GM23338 (cell line): ENCODE measurements at regions not wholly inside any gene's neighbourhood (a gene's known extent, or its start where the extent isn't known, plus 50 kb on each side); places are given as distances from the start of the nearest gene placed in this dataset.

Experiments
- ATAC-seq: fragments of 200-7000 bp; cut with Tn5 transposase; 3 replicates; pipeline ENCODE4 v1.9.1; 2020
- DNase-seq: peaks from one replicate; pipeline ENCODE4 v3.0.0-alpha.2; 2015; ENCODE audit warnings: low spot score
- H2AFZ ChIP-seq: fragments of 200-600 bp; sonication (generic); 2 replicates; pipeline ENCODE4 v1.8.0; 2016; ENCODE audit warnings: antibody characterized with exemption, mild to moderate bottlenecking, moderate library complexity
- H3F3A ChIP-seq: fragments of 200-600 bp; sonication (generic); replicated peaks from 2 replicates; pipeline ENCODE4 v1.8.0; 2017; ENCODE audit warnings: antibody characterized with exemption, mixed run types, low read depth
- H3K27ac ChIP-seq: fragments of 200-600 bp; sonication (generic); 2 replicates; pipeline ENCODE4 v1.6.1; 2016; ENCODE audit warnings: low read depth
- H3K27me3 ChIP-seq: fragments of 200-600 bp; sonication (generic); 2 replicates; pipeline ENCODE4 v1.8.0; 2016; ENCODE audit warnings: mild to moderate bottlenecking, mixed run types, moderate library complexity; ENCODE audit not compliant: insufficient read depth
- H3K36me3 ChIP-seq: fragments of 200-600 bp; sonication (generic); 2 replicates; pipeline ENCODE4 v1.8.0; 2016; ENCODE audit warnings: mild to moderate bottlenecking; ENCODE audit not compliant: insufficient read depth
- H3K4me1 ChIP-seq: fragments of 200-600 bp; sonication (generic); 2 replicates; pipeline ENCODE4 v1.8.0; 2016; ENCODE audit warnings: mild to moderate bottlenecking, moderate library complexity; ENCODE audit not compliant: insufficient read depth
- H3K4me2 ChIP-seq: fragments of 200-600 bp; sonication (generic); 2 replicates; pipeline ENCODE4 v1.7.1; 2017; ENCODE audit warnings: mixed run types
- H3K4me3 ChIP-seq: fragments of 200-600 bp; sonication (generic); 2 replicates; pipeline ENCODE4 v1.6.1; 2016; ENCODE audit warnings: mixed run types
- H3K79me2 ChIP-seq: fragments of 200-600 bp; sonication (generic); replicated peaks from 2 replicates; pipeline ENCODE4 v1.8.0; 2017; ENCODE audit warnings: mild to moderate bottlenecking; ENCODE audit not compliant: insufficient read depth
- H3K9me2 ChIP-seq: fragments of 200-600 bp; sonication (generic); 2 replicates; pipeline ENCODE4 v1.8.0; 2017; ENCODE audit not compliant: insufficient read depth
- H4K20me1 ChIP-seq: fragments of 200-600 bp; sonication (generic); replicated peaks from 2 replicates; pipeline ENCODE4 v1.8.0; 2017; ENCODE audit warnings: mild to moderate bottlenecking; ENCODE audit not compliant: insufficient read depth
- H3K27ac Mint-ChIP-seq: 2 replicates; pipeline ENCODE4 v1.8.0; 2020; ENCODE audit warnings: inconsistent platforms, mild to moderate bottlenecking, moderate library complexity, mixed read lengths
- H3K27me3 Mint-ChIP-seq: 3 replicates; pipeline ENCODE4 v1.8.0; 2022; ENCODE audit warnings: low read depth, mild to moderate bottlenecking, moderate library complexity, mixed read lengths, inconsistent platforms; ENCODE audit not compliant: insufficient read depth, poor library complexity
- H3K36me3 Mint-ChIP-seq: 3 replicates; pipeline ENCODE4 v1.8.0; 2021; ENCODE audit warnings: low read depth, mild to moderate bottlenecking, inconsistent platforms, moderate library complexity, mixed read lengths
- H3K4me1 Mint-ChIP-seq: 3 replicates; pipeline ENCODE4 v1.8.0; 2020; ENCODE audit warnings: mild to moderate bottlenecking, inconsistent platforms, mixed read lengths
- H3K4me3 Mint-ChIP-seq: 3 replicates; pipeline ENCODE4 v1.8.0; 2021; ENCODE audit warnings: moderate library complexity, mild to moderate bottlenecking, inconsistent platforms, mixed read lengths
- H3K9me3 Mint-ChIP-seq: 3 replicates; pipeline ENCODE4 v1.8.0; 2020; ENCODE audit warnings: moderate library complexity, mild to moderate bottlenecking, inconsistent platforms, mixed read lengths
- CREB1 ChIP-seq: fragments of 250-450 bp; sonication (Bioruptor Pico); IDR thresholded peaks from 2 replicates; pipeline ENCODE4 v1.5.0; 2020; ENCODE audit warnings: low read depth, mild to moderate bottlenecking, moderate library complexity
- EZH2 ChIP-seq: fragments of 200-600 bp; sonication (generic); IDR thresholded peaks from one replicate; pipeline ENCODE4 v1.8.0; 2017; ENCODE audit warnings: antibody characterized with exemption, mild to moderate bottlenecking, low read depth; ENCODE audit not compliant: unreplicated experiment
- EZH2phosphoT487 ChIP-seq: fragments of 200-600 bp; sonication (generic); IDR thresholded peaks from one replicate; pipeline ENCODE4 v1.8.1; 2018; ENCODE audit warnings: antibody characterized with exemption; ENCODE audit not compliant: unreplicated experiment
- JUNB ChIP-seq: IDR thresholded peaks from one replicate; pipeline ENCODE4 v1.6.1; 2016; ENCODE audit warnings: antibody characterized with exemption; ENCODE audit not compliant: unreplicated experiment
- NANOG ChIP-seq: IDR thresholded peaks from 2 replicates; pipeline ENCODE4 v1.6.1; 2016; ENCODE audit warnings: antibody characterized with exemption, borderline replicate concordance
- POLR2AphosphoS5 ChIP-seq: IDR thresholded peaks from 2 replicates; pipeline ENCODE4 v1.6.1; 2016; ENCODE audit warnings: antibody characterized with exemption, low read depth
- STAT1 ChIP-seq: IDR thresholded peaks from one replicate; pipeline ENCODE4 v1.6.1; 2016; ENCODE audit warnings: antibody characterized with exemption; ENCODE audit not compliant: unreplicated experiment
- ZNF114 ChIP-seq: fragments of 250-450 bp; sonication (Bioruptor Pico); IDR thresholded peaks from 2 replicates; pipeline ENCODE4 v1.5.0; 2020; ENCODE audit warnings: mild to moderate bottlenecking, moderate library complexity
- ZNF331 ChIP-seq: fragments of 250-450 bp; sonication (Bioruptor Pico); IDR thresholded peaks from 2 replicates; pipeline ENCODE4 v1.5.0; 2020; ENCODE audit warnings: low read depth, mild to moderate bottlenecking, moderate library complexity
- TF ChIP-seq, protein P1 (sequence below): fragments of 250-450 bp; sonication (Bioruptor Pico); IDR thresholded peaks from 2 replicates; pipeline ENCODE4 v1.5.0; 2020; ENCODE audit warnings: mild to moderate bottlenecking, moderate library complexity
- TF ChIP-seq, protein P2 (sequence below): IDR thresholded peaks from 2 replicates; pipeline ENCODE4 v1.6.1; 2016; ENCODE audit warnings: antibody characterized with exemption
- TF ChIP-seq, protein P3 (sequence below): IDR thresholded peaks from one replicate; pipeline ENCODE4 v1.6.1; 2018; ENCODE audit warnings: antibody characterized with exemption; ENCODE audit not compliant: unreplicated experiment
- TF ChIP-seq, protein P4 (sequence below), 2 experiments: fragments of 200-600 bp in 1 of 2; sonication (generic) in 1 of 2; conservative IDR thresholded peaks; 2 replicates each; pipeline versions ENCODE4 v1.5.1 to v1.6.1; 2016 to 2017; ENCODE audit warnings: antibody characterized with exemption in 2 of 2, low read depth in 2 of 2, mild to moderate bottlenecking in 2 of 2, moderate library complexity in 1 of 2

DNA sequence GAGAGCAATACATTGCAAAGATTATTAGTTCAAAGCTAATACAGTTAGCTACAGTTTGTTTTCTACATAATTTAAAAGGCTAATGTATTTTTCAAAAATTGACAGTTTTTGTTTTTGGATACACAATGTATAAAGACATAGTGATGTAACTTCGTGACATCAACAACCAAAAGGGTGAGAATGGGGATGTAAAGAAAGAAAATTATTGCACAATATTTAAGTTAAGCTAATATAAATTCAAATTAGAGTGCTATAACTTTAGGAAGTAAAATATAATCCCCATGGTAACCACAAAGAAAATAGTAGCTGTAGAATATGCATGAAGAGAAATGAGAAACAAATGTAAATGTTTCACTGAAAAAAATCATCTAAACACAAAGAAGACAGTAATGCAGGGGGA is 334.4 kb upstream of the DEPDC1 start:
- Mint-ChIP-seq H3K27me3 (no peaks in the 10 kb centered on the region), H3K4me3 (no peak overlapping the region), H3K9me3 (peaks cover 10% of the 10 kb centered on the region), H3K4me1 (peaks cover 2% of the 10 kb centered on the region; the same call in 2 of the 3 replicates), H3K36me3 (peaks cover 8% of the 10 kb centered on the region; the same call in 2 of the 3 replicates), H3K27ac (no peak overlapping the region)
- ATAC-seq (no peak), DNase-seq (no peak)
- no peaks in the 10 kb centered on the region for H3K79me2 ChIP-seq
- TF ChIP-seq, protein P1, sequence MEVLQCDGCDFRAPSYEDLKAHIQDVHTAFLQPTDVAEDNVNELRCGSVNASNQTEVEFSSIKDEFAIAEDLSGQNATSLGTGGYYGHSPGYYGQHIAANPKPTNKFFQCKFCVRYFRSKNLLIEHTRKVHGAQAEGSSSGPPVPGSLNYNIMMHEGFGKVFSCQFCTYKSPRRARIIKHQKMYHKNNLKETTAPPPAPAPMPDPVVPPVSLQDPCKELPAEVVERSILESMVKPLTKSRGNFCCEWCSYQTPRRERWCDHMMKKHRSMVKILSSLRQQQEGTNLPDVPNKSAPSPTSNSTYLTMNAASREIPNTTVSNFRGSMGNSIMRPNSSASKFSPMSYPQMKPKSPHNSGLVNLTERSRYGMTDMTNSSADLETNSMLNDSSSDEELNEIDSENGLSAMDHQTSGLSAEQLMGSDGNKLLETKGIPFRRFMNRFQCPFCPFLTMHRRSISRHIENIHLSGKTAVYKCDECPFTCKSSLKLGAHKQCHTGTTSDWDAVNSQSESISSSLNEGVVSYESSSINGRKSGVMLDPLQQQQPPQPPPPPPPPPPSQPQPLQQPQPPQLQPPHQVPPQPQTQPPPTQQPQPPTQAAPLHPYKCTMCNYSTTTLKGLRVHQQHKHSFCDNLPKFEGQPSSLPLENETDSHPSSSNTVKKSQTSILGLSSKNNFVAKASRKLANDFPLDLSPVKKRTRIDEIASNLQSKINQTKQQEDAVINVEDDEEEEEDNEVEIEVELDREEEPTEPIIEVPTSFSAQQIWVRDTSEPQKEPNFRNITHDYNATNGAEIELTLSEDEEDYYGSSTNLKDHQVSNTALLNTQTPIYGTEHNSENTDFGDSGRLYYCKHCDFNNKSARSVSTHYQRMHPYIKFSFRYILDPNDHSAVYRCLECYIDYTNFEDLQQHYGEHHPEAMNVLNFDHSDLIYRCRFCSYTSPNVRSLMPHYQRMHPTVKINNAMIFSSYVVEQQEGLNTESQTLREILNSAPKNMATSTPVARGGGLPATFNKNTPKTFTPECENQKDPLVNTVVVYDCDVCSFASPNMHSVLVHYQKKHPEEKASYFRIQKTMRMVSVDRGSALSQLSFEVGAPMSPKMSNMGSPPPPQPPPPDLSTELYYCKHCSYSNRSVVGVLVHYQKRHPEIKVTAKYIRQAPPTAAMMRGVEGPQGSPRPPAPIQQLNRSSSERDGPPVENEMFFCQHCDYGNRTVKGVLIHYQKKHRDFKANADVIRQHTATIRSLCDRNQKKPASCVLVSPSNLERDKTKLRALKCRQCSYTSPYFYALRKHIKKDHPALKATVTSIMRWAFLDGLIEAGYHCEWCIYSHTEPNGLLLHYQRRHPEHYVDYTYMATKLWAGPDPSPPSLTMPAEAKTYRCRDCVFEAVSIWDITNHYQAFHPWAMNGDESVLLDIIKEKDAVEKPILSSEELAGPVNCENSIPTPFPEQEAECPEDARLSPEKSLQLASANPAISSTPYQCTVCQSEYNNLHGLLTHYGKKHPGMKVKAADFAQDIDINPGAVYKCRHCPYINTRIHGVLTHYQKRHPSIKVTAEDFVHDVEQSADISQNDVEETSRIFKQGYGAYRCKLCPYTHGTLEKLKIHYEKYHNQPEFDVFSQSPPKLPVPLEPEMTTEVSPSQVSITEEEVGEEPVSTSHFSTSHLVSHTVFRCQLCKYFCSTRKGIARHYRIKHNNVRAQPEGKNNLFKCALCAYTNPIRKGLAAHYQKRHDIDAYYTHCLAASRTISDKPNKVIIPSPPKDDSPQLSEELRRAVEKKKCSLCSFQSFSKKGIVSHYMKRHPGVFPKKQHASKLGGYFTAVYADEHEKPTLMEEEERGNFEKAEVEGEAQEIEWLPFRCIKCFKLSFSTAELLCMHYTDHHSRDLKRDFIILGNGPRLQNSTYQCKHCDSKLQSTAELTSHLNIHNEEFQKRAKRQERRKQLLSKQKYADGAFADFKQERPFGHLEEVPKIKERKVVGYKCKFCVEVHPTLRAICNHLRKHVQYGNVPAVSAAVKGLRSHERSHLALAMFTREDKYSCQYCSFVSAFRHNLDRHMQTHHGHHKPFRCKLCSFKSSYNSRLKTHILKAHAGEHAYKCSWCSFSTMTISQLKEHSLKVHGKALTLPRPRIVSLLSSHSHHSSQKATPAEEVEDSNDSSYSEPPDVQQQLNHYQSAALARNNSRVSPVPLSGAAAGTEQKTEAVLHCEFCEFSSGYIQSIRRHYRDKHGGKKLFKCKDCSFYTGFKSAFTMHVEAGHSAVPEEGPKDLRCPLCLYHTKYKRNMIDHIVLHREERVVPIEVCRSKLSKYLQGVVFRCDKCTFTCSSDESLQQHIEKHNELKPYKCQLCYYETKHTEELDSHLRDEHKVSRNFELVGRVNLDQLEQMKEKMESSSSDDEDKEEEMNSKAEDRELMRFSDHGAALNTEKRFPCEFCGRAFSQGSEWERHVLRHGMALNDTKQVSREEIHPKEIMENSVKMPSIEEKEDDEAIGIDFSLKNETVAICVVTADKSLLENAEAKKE (CRISPR knock-in tag), result no peak
- TF ChIP-seq EZH2phosphoT487 (no peak), ZNF331 (CRISPR knock-in tag) (no peak), ZNF114 (CRISPR knock-in tag) (no peak), CREB1 (CRISPR knock-in tag) (no peak), NANOG (no peak), EZH2 (no peak), JUNB (no peak), STAT1 (no peak), POLR2AphosphoS5 (no peak)
- TF ChIP-seq, protein P2, sequence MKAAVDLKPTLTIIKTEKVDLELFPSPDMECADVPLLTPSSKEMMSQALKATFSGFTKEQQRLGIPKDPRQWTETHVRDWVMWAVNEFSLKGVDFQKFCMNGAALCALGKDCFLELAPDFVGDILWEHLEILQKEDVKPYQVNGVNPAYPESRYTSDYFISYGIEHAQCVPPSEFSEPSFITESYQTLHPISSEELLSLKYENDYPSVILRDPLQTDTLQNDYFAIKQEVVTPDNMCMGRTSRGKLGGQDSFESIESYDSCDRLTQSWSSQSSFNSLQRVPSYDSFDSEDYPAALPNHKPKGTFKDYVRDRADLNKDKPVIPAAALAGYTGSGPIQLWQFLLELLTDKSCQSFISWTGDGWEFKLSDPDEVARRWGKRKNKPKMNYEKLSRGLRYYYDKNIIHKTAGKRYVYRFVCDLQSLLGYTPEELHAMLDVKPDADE, result no peak
- TF ChIP-seq, protein P3, sequence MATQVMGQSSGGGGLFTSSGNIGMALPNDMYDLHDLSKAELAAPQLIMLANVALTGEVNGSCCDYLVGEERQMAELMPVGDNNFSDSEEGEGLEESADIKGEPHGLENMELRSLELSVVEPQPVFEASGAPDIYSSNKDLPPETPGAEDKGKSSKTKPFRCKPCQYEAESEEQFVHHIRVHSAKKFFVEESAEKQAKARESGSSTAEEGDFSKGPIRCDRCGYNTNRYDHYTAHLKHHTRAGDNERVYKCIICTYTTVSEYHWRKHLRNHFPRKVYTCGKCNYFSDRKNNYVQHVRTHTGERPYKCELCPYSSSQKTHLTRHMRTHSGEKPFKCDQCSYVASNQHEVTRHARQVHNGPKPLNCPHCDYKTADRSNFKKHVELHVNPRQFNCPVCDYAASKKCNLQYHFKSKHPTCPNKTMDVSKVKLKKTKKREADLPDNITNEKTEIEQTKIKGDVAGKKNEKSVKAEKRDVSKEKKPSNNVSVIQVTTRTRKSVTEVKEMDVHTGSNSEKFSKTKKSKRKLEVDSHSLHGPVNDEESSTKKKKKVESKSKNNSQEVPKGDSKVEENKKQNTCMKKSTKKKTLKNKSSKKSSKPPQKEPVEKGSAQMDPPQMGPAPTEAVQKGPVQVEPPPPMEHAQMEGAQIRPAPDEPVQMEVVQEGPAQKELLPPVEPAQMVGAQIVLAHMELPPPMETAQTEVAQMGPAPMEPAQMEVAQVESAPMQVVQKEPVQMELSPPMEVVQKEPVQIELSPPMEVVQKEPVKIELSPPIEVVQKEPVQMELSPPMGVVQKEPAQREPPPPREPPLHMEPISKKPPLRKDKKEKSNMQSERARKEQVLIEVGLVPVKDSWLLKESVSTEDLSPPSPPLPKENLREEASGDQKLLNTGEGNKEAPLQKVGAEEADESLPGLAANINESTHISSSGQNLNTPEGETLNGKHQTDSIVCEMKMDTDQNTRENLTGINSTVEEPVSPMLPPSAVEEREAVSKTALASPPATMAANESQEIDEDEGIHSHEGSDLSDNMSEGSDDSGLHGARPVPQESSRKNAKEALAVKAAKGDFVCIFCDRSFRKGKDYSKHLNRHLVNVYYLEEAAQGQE, result no peak
- TF ChIP-seq, protein P4, sequence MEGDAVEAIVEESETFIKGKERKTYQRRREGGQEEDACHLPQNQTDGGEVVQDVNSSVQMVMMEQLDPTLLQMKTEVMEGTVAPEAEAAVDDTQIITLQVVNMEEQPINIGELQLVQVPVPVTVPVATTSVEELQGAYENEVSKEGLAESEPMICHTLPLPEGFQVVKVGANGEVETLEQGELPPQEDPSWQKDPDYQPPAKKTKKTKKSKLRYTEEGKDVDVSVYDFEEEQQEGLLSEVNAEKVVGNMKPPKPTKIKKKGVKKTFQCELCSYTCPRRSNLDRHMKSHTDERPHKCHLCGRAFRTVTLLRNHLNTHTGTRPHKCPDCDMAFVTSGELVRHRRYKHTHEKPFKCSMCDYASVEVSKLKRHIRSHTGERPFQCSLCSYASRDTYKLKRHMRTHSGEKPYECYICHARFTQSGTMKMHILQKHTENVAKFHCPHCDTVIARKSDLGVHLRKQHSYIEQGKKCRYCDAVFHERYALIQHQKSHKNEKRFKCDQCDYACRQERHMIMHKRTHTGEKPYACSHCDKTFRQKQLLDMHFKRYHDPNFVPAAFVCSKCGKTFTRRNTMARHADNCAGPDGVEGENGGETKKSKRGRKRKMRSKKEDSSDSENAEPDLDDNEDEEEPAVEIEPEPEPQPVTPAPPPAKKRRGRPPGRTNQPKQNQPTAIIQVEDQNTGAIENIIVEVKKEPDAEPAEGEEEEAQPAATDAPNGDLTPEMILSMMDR (conservative IDR thresholded peaks at IDR 0.05; ENCODE audit: low read depth in 2 of 2), result no peak
- no peak overlapping the region for H2AFZ ChIP-seq
- H4K20me1 ChIP-seq, result no peaks in the 10 kb centered on the region
- no peak overlapping the region for H3K4me3 ChIP-seq
- no peak overlapping the region for H3K4me2 ChIP-seq
- no peaks in the 10 kb centered on the region for H3K27me3 ChIP-seq
- H3F3A ChIP-seq, result no peaks in the 10 kb centered on the region
- H3K36me3 ChIP-seq, result no peaks in the 10 kb centered on the region
- no peak overlapping the region for H3K27ac ChIP-seq
- no peaks in the 10 kb centered on the region for H3K4me1 ChIP-seq
- no peaks in the 10 kb centered on the region; the same call in 1 of the 2 replicates for H3K9me2 ChIP-seq
